Left renal pelvis (tissue), 4 donors: ENCODE measurements at regions not wholly inside any gene's neighbourhood (a gene's known extent, or its start where the extent isn't known, plus 50 kb on each side); places are given as distances from the start of the nearest gene placed in this dataset.

Experiments
- DNase-seq, 4 donors: peaks; one replicate each; pipeline ENCODE4 v3.0.0-alpha.2; 2013; ENCODE audit warnings: low read depth in 4 of 4, low spot score in 3 of 4

- no peak for DNase-seq
Measured at GRCh38 chr5:124796495-124796894, 50.1 kb upstream of the ZNF608 start.

- no peak for DNase-seq
Measured at GRCh38 chr5:124797665-124798087, 51.2 kb upstream of the ZNF608 start.

GRCh38 chr5:124798890-124799289, 52.5 kb upstream of the ZNF608 start:
- DNase-seq, result no peak

- no peak for DNase-seq
Measured at GRCh38 chr5:124801551-124801950, 55.1 kb upstream of the ZNF608 start.

- no peak for DNase-seq
Measured at GRCh38 chr5:124803617-124804323, 57.3 kb upstream of the ZNF608 start.

GRCh38 chr5:124806026-124806372, 59.6 kb upstream of the ZNF608 start:
- DNase-seq, result no peak

GRCh38 chr5:124806373-124807077, 60.1 kb upstream of the ZNF608 start:
- DNase-seq, result peak; percentile 77 to 88 (median 84)

GRCh38 chr5:124808842-124809268, 62.4 kb upstream of the ZNF608 start:
- no peak for DNase-seq

- DNase-seq, result no peak
Measured at GRCh38 chr5:124810396-124811006, 64.1 kb upstream of the ZNF608 start.

- no peak for DNase-seq
Measured at GRCh38 chr5:124812771-124813358, 66.4 kb upstream of the ZNF608 start.

- DNase-seq, result no peak
Measured at GRCh38 chr5:124816381-124816780, 69.9 kb upstream of the ZNF608 start.

- no peak for DNase-seq
Measured at GRCh38 chr5:124819201-124819600, 72.8 kb upstream of the ZNF608 start.

GRCh38 chr5:124822647-124823046, 76.2 kb upstream of the ZNF608 start:
- no peak for DNase-seq

- no peak for DNase-seq
Measured at GRCh38 chr5:124823380-124823779, 76.9 kb upstream of the ZNF608 start.

- no peak for DNase-seq
Measured at GRCh38 chr5:124824637-124825158, 78.3 kb upstream of the ZNF608 start.

- no peak for DNase-seq
Measured at GRCh38 chr5:124825250-124825982, 79.0 kb upstream of the ZNF608 start.

- DNase-seq, result no peak
Measured at GRCh38 chr5:124825983-124826337, 79.5 kb upstream of the ZNF608 start.

- no peak for DNase-seq
Measured at GRCh38 chr5:124828731-124829234, 82.3 kb upstream of the ZNF608 start.

- no peak for DNase-seq
Measured at GRCh38 chr5:124831687-124832240, 85.3 kb upstream of the ZNF608 start.

GRCh38 chr5:124832510-124832909, 86.1 kb upstream of the ZNF608 start:
- no peak for DNase-seq
